Peyer's patch (tissue), 4 donors: ENCODE measurements at regions not wholly inside any gene's neighbourhood (a gene's known extent, or its start where the extent isn't known, plus 50 kb on each side); places are given as distances from the start of the nearest gene placed in this dataset.
"Not testable (repeated sequence)": the region's sequence is repeated elsewhere in the genome, so short reads cannot be mapped to it uniquely, and the experiment has no call there.

Experiments used
- DNase-seq, 3 donors: peaks; one replicate each; pipeline ENCODE4 v3.0.0-alpha.2; 2017 to 2019
- H3K27ac ChIP-seq, 4 donors: fragments of 200-600 bp; sonication (generic); one replicate each; pipeline ENCODE4 v1.5.1; 2016 to 2019
- H3K27me3 ChIP-seq, 2 donors: fragments of 200-600 bp; sonication (generic); one replicate each; pipeline ENCODE4 v1.5.1; 2019
- H3K36me3 ChIP-seq, 3 donors: fragments of 200-600 bp; sonication (generic); one replicate each; pipeline ENCODE4 v1.5.1; 2016 to 2019
- H3K4me1 ChIP-seq, 4 donors: fragments of 200-600 bp; sonication (generic); one replicate each; pipeline ENCODE4 v1.5.1; 2016 to 2019
- H3K4me3 ChIP-seq, 4 donors: fragments of 200-600 bp; sonication (generic); 1 replicate in 3 of 4; 2 replicates in 1 of 4; pipeline ENCODE4 v1.5.1; 2016 to 2019; ENCODE audit warnings: mild to moderate bottlenecking in 1 of 4
- H3K9me3 ChIP-seq, 4 donors: fragments of 200-600 bp; sonication (generic); one replicate each; pipeline ENCODE4 v1.5.1; 2016 to 2019; ENCODE audit warnings: mild to moderate bottlenecking in 1 of 4
- CTCF ChIP-seq, 6 experiments: fragments of 450-650 bp in 4 of 6; fragments of 200-600 bp in 2 of 6; sonication (generic) in 1 of 6; IDR thresholded peaks; one replicate each; pipeline ENCODE4 v1.5.1; 2017 to 2019; ENCODE audit warnings: antibody characterized with exemption in 6 of 6, mild to moderate bottlenecking in 3 of 6, moderate library complexity in 1 of 6
- POLR2A ChIP-seq, 2 donors: fragments of 450-650 bp; IDR thresholded peaks; one replicate each; pipeline ENCODE4 v1.5.1; 2017; ENCODE audit warnings: antibody characterized with exemption in 2 of 2, mild to moderate bottlenecking in 2 of 2, moderate library complexity in 2 of 2

DNA sequence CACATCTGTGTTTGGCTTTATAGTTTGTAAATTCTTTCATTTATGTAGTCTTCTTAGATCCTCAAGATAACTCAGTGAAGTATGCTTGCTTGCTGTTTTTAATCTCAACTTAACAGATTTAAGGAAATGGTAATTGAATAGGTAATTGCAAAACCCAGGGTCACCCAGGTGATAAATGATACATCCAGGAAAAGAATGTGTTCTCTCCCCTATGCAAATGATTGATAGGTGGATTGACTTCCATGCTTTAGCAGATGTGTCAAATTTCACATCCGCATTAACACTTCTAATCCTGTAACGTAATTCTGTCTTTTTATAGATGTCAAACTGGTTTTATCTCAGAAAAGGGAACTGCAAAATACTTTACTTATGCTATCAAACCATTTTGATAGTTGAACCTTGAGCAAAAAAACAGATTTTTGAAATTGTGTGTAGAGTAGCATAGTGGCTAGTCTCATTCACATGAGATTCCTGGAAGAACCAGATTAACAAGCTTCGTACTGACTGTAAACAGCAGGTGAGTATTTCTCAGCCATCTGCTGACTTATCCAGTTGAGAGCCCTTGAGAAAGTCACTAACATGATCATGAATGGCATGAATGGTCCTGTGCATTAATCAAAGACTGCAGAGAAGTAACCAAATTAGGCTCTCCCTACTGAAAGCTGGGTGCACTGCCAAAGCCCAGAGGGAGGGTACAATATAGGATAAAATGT lies 86.7 kb upstream of the PAM start:
- DNase-seq, result no peak
- Histone ChIP-seq H3K27ac (no peak overlapping the region), H3K9me3 (no peaks in the 10 kb centered on the region), H3K4me3 (no peak overlapping the region), H3K36me3 (no peaks in the 10 kb centered on the region), H3K27me3 (no peaks in the 10 kb centered on the region), H3K4me1 (no peaks in the 10 kb centered on the region)
- TF ChIP-seq POLR2A (IDR thresholded peaks at IDR 0.05), result no peak
- no peak for TF ChIP-seq CTCF (IDR thresholded peaks at IDR 0.05)

- H3K4me1 ChIP-seq, result no peaks in the 10 kb centered on the region
- no peak overlapping the region for H3K27ac ChIP-seq
- H3K36me3 ChIP-seq, result no peaks in the 10 kb centered on the region
- no peak for DNase-seq
- no peak overlapping the region for H3K4me3 ChIP-seq
- no peaks in the 10 kb centered on the region for H3K9me3 ChIP-seq
- H3K27me3 ChIP-seq, result no peaks in the 10 kb centered on the region
- peak in 2 of 6 experiments; percentile 4 for TF ChIP-seq CTCF (IDR thresholded peaks at IDR 0.05)
- no peak for TF ChIP-seq POLR2A (IDR thresholded peaks at IDR 0.05)
Observed at GRCh38 chr5:102670224-102670836, 84.8 kb upstream of the PAM start.

- H3K27ac ChIP-seq, H3K9me3 ChIP-seq, DNase-seq, H3K4me1 ChIP-seq, H3K4me3 ChIP-seq, H3K36me3 ChIP-seq, H3K27me3 ChIP-seq: not testable (repeated sequence)
Observed at GRCh38 chr5:102671033-102671734, 83.9 kb upstream of the PAM start.

- Histone ChIP-seq H3K27ac (no peak overlapping the region), H3K4me1 (no peaks in the 10 kb centered on the region), H3K4me3 (no peak overlapping the region), H3K27me3 (no peaks in the 10 kb centered on the region), H3K9me3 (no peaks in the 10 kb centered on the region), H3K36me3 (no peaks in the 10 kb centered on the region)
- no peak for DNase-seq
- TF ChIP-seq POLR2A (IDR thresholded peaks at IDR 0.05) (no peak), CTCF (IDR thresholded peaks at IDR 0.05) (no peak)
Observed at GRCh38 chr5:102678267-102679058, 76.6 kb upstream of the PAM start.

DNA sequence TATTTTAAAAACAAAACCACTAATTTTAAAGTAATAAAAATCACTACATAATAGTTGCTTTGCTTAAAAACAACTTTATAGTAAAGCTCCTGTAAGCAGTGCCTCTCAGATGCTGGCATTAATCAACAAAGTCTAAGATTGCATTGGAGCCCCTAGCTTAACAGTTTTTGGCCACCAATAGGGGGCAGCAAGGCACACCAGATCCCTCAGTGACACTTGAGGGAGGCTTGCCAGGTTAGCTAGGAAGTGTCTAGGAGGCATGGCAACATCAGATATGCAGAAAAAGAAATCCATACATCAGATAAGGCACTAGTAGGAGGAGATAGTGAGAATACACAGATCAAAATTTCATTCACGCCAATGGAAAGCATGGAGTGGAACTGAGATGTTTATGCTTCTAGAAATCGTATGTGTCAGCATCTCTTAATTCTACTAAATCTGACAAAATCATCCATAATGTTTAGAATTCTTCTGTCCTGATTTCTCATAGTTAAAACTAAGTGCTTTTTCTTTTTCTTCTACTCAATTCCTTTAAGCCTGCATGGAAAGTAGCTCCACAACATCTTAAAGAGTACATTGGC lies 73.6 kb upstream of the PAM start:
- peak in 2 of 3 donors; percentile 19 to 80 for DNase-seq
- TF ChIP-seq CTCF (IDR thresholded peaks at IDR 0.05), result peak in 5 of 6 experiments; percentile 15 to 67 (median 64)
- no peak for TF ChIP-seq POLR2A (IDR thresholded peaks at IDR 0.05)

More for the DNA sequence above, 73.6 kb upstream of the PAM start:
- no peaks in the 10 kb centered on the region for H3K4me1 ChIP-seq
- no peaks in the 10 kb centered on the region for H3K9me3 ChIP-seq
- H3K27ac ChIP-seq, result no peak overlapping the region
- H3K4me3 ChIP-seq, result no peak overlapping the region
- no peaks in the 10 kb centered on the region for H3K36me3 ChIP-seq
- no peaks in the 10 kb centered on the region for H3K27me3 ChIP-seq
